ENCODE measurements at regions not wholly inside any gene's neighbourhood (a gene's known extent, or its start where the extent isn't known, plus 50 kb on each side); places are given as distances from the start of the nearest gene placed in this dataset.

GRCh38 chr13:103324641-103325040 lies 258.4 kb upstream of the SLC10A2 start:
- Histone ChIP-seq H3K36me3 (ENCODE audit: control insufficient read depth in 1 of 2, insufficient read depth in 2 of 2, low read length in 2 of 2) (no peaks in the 10 kb centered on the region), H3K4me1 (ENCODE audit: control insufficient read depth in 1 of 2, insufficient read depth in 2 of 2, low read length in 2 of 2) (no peaks in the 10 kb centered on the region), H3K27ac (ENCODE audit: low read depth, low read length) (no peak overlapping the region), H3K9me2 (ENCODE audit: insufficient read depth) (no peaks in the 10 kb centered on the region), H3K9ac (ENCODE audit: low read length) (no peak overlapping the region), H3K4me2 (ENCODE audit: low read length) (no peak overlapping the region), H3K9me3 (ENCODE audit: control insufficient read depth in 1 of 2, insufficient read depth in 1 of 2, low read depth in 1 of 2, low read length in 2 of 2) (peaks cover 0 to 6% of the 10 kb centered on the region in 2 experiments; a peak in 1 of 4 replicates), H4K20me1 (ENCODE audit: insufficient read depth) (no peaks in the 10 kb centered on the region), H3K79me2 (ENCODE audit: insufficient read depth, low read length) (no peaks in the 10 kb centered on the region), H3K4me3 (replicated peaks in 1 of 2; ENCODE audit: low read depth in 1 of 2, low read length in 2 of 2) (no peak overlapping the region), H2AFZ (ENCODE audit: low read depth, low read length, poor library complexity, severe bottlenecking) (no peak overlapping the region), H3K27me3 (ENCODE audit: insufficient read depth, low read length) (no peaks in the 10 kb centered on the region)
- no TSS peak for BruUV-seq (replicated peaks)
- RAD21 ChIA-PET (ENCODE audit: low non-redundant PET in 1 of 2, low total read pairs in 2 of 2, uncharacterized antibody in 2 of 2, unreplicated experiment in 2 of 2): no interaction called here
- DNase-seq (ENCODE audit: low read depth, low spot score): no peak
- TF ChIP-seq FOSL1 (IDR thresholded peaks at IDR 0.05; ENCODE audit: low read depth) (no peak), POLR2A (IDR thresholded peaks at IDR 0.05; ENCODE audit: borderline replicate concordance, extremely low read depth, insufficient read depth, insufficient read length) (no peak), EGR1 (IDR thresholded peaks at IDR 0.05; ENCODE audit: low read depth) (no peak), JUND (IDR thresholded peaks at IDR 0.05) (no peak), ZBTB33 (IDR thresholded peaks at IDR 0.05; ENCODE audit: extremely low read depth, insufficient replicate concordance, low read length) (no peak), REST (IDR thresholded peaks at IDR 0.05; ENCODE audit: low read depth) (no peak), MAX (IDR thresholded peaks at IDR 0.05) (no peak), EZH2 (IDR thresholded peaks at IDR 0.05) (no peak), ELF1 (IDR thresholded peaks at IDR 0.05; ENCODE audit: borderline replicate concordance, low read depth) (no peak)
- POLR2A ChIA-PET: no interaction called here
- intact Hi-C loops (cut with micrococcal nuclease): no loop called here
- CTCF ChIA-PET: no interaction called here
- ATAC-seq: no peak

Measured in HCT116 (cell line).